ENCODE measurements at regions not wholly inside any gene's neighbourhood (a gene's known extent, or its start where the extent isn't known, plus 50 kb on each side); places are given as distances from the start of the nearest gene placed in this dataset.
"Not testable (repeated sequence)": the region's sequence is repeated elsewhere in the genome, so short reads cannot be mapped to it uniquely, and the experiment has no call there.

GRCh38 chr21:23130308-23130707, 2132.1 kb downstream of the NCAM2 start:
- no peak for DNase-seq

- DNase-seq = no peak
Observed at GRCh38 chr21:23131177-23131576, 2133.0 kb downstream of the NCAM2 start.

DNA sequence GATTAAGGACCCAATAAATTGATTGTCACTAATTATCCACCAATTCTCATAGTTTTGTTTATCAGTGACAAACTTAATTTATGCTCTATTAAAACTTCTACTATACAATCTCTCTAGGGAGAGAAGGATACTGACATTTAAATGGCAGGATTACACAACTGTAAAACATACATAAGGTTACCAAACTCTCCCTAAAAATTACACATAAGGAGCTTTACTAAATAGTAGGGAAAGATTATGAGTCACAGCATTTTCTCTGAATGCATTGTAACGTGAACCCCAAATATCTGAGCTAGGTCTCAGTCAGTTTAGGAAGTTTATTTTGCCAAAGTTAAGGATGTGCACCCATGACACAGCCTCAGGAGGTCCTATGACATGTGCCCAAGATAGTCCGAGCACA, 2140.6 kb downstream of the NCAM2 start:
- no peak for DNase-seq

DNA sequence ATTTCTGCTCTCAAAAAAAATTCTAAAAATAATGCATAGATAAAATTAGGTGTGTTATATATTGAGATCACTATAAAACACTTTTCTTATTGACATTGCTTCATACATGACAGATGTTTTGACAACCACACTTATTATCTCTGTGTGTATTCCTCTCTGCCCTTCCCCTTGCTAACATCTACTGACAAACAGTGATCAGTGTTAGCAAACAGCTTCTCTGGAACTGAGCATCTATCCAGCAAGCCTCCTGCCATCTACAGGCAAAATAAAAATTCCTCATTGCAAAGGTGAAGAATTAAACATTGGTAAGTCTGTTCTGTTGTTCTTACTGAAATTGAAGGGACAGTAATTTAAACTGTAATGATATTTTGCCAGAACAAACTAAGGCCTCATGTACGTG, 2153.9 kb downstream of the NCAM2 start:
- no peak for DNase-seq

GRCh38 chr21:23153842-23154241, 2155.6 kb downstream of the NCAM2 start:
- not testable (repeated sequence) for DNase-seq

DNA sequence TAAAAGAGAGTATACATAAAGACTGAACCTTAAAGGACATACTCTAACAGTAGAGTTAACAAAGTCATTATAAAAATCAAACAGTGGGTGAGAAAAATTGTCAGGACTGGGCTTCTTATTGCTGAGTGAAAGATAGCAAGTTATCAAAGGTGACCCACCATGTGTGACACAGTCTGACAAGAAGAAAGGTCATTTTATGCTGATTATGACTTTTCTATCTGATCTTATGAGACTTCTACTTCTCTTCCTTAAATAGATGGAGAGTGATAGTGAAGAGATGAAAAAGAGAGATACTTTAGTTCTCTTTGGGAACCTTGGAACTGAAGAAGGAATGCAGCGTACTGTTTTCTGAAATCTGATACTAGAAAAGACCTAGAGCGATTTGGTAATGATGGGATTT, 2157.1 kb downstream of the NCAM2 start:
- DNase-seq = no peak

DNA sequence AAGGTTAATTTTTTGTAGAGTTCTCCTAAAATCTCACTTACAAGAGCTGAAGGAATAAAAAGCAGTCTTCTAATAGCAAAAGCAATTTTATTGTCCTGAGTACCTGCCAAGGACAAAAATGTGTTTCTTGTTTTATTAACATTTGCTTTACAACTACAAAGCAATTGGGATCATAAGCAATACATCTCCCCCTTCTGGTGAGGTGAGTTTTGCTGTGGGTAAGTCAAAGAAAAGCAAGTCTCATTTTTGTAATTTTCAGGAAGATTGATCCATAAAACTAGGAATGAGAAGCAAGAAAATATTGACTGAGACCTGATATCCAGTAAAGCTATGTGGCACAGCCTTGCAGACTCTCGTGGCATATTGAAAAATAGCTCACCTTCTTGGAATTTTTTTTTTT, 2162.7 kb downstream of the NCAM2 start:
- DNase-seq = no peak

DNA sequence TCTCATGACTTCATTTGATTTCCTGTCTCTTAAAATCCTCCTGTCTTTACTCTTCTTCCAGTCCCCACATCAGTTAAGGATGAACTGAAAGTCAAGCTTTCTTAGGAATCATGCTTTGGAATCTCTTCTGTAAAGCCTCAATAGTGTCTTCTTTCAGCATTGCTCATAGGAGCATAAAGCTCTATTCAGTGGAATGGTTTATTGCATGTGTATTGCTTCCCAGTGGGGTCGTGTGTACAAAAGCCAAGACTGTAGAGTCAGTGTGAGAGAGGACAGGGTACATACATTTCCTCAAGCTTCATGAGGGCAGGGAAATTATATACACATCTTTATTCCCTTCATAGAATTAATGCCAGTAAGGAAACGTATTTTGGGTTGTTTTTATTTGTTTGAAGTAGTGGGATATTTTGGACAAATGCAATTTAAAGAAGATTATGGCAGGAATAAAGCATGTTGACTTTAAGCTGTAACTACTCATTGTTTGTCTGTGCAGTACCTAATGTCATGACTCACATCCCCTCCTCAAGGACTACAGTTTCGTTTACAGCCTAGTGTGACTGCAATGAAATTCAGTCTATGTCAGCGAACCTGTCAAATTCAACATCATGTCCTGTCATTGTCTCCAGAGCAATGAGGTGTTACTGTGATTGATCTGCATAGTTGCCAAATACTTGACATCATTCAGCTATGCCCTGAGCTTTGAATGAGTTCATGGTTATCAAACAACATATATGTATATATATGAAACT, 2164.2 kb downstream of the NCAM2 start:
- DNase-seq = no peak

Data from KG1 (cell line).